Ovary (tissue), 7 donors: ENCODE measurements at regions not wholly inside any gene's neighbourhood (a gene's known extent, or its start where the extent isn't known, plus 50 kb on each side); places are given as distances from the start of the nearest gene placed in this dataset.

Experiments
- DNase-seq, 5 donors: peaks; one replicate each; pipeline ENCODE4 v3.0.0-alpha.2; 2019 to 2020
- H3K27ac ChIP-seq, 2 donors: fragments of 200-600 bp; one replicate each; pipeline versions ENCODE4 v1.5.1 to v1.8.0; 2019 to 2022
- H3K27me3 ChIP-seq: fragments of 200-600 bp; one replicate; pipeline ENCODE4 v1.8.0; 2022
- H3K36me3 ChIP-seq: fragments of 200-600 bp; sonication (generic); one replicate; pipeline ENCODE4 v1.5.1; 2019
- H3K4me1 ChIP-seq: one replicate; pipeline ENCODE4 v1.8.1; 2013; ENCODE audit warnings: mild to moderate bottlenecking, moderate library complexity; ENCODE audit not compliant: insufficient read depth
- H3K4me3 ChIP-seq: fragments of 200-600 bp; sonication (generic); one replicate; pipeline ENCODE4 v1.5.1; 2017
- H3K9me3 ChIP-seq, 2 donors: fragments of 200-600 bp in 1 of 2; sonication (generic) in 1 of 2; one replicate each; pipeline versions ENCODE4 v1.5.1 to v1.8.1; 2013 to 2019; ENCODE audit warnings: mild to moderate bottlenecking in 1 of 2, moderate library complexity in 1 of 2
- EP300 ChIP-seq: sonication (generic); formaldehyde crosslinking; IDR thresholded peaks from one replicate; pipeline ENCODE4 v1.6.1; 2017; ENCODE audit warnings: antibody characterized with exemption
- POLR2A ChIP-seq: fragments of 450-650 bp; IDR thresholded peaks from one replicate; pipeline ENCODE4 v1.6.1; 2017; ENCODE audit warnings: antibody characterized with exemption, mild to moderate bottlenecking, moderate library complexity
- WGBS, 3 donors: extraction: QIAGEN DNeasy Blood & Tissue Kit in 1 of 3; methylation state at CpG; one replicate each; pipeline versions ENCODE4 v1.1.5 to v1.1.7; 2013 to 2017; 5-methylcytosine and 5-hydroxymethylcytosine counted together
- intact Hi-C, 4 donors: fragments of 100-400 bp; cut with DNase I; formaldehyde crosslinking; loops; one replicate each; pipeline versions ENCODE4 v1.11.0 to v1.15.1; 2022 to 2023
- TF ChIP-seq, protein P1 (sequence below), 3 donors: fragments of 450-650 bp in 2 of 3; fragments of 200-600 bp in 1 of 3; IDR thresholded peaks; one replicate each; pipeline versions ENCODE4 v1.5.1 to v1.8.0; 2016 to 2022; ENCODE audit warnings: antibody characterized with exemption in 3 of 3, mild to moderate bottlenecking in 1 of 3
- donor health status: DM: no; HTN: no; CAD: no; lungs with moderate emphysema.
- donor health status: DM: no; HTN: no; CAD: no.
- donor health status: Bipolar disorder and iron deficiency.
- donor health status: DM: no; HTN: no; CAD: no.
- donor health status: DM: yes; HTN: yes; CAD: no.

DNA sequence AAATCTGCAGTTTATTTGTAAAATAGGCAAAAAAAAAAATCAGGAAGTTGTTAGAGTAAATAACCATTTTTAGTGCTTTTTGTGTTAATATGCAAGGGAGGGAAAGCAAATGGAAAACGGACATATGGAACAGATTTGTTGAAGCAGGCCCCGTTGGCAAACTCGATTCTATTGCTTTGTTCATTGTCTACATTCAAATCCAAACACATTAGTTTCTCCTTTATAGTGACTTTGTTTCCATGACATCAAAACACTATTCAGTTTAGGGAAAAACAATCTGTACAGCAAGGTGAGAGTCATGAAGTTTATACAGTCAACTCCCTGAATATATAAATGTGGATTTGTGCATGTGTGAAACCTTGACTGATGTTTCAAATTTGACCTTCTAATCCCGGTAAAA, 142.2 kb downstream of the FAM47A start:
- H3K9me3 ChIP-seq = no peaks in the 10 kb centered on the region
- H3K27ac ChIP-seq = no peak overlapping the region
- no peaks in the 10 kb centered on the region for H3K36me3 ChIP-seq
- no peak overlapping the region for H3K4me3 ChIP-seq
- TF ChIP-seq POLR2A (no peak), EP300 (no peak)
- TF ChIP-seq, protein P1, sequence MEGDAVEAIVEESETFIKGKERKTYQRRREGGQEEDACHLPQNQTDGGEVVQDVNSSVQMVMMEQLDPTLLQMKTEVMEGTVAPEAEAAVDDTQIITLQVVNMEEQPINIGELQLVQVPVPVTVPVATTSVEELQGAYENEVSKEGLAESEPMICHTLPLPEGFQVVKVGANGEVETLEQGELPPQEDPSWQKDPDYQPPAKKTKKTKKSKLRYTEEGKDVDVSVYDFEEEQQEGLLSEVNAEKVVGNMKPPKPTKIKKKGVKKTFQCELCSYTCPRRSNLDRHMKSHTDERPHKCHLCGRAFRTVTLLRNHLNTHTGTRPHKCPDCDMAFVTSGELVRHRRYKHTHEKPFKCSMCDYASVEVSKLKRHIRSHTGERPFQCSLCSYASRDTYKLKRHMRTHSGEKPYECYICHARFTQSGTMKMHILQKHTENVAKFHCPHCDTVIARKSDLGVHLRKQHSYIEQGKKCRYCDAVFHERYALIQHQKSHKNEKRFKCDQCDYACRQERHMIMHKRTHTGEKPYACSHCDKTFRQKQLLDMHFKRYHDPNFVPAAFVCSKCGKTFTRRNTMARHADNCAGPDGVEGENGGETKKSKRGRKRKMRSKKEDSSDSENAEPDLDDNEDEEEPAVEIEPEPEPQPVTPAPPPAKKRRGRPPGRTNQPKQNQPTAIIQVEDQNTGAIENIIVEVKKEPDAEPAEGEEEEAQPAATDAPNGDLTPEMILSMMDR (IDR thresholded peaks at IDR 0.05) = no peak
- 34 to 39% (median 38%) methylated on average over 4 of the region's 4 CpGs for WGBS, 3 donors
- H3K27me3 ChIP-seq = no peaks in the 10 kb centered on the region
- no peak for DNase-seq
- no peaks in the 10 kb centered on the region for H3K4me1 ChIP-seq
- intact Hi-C loops = no loop called here

DNA sequence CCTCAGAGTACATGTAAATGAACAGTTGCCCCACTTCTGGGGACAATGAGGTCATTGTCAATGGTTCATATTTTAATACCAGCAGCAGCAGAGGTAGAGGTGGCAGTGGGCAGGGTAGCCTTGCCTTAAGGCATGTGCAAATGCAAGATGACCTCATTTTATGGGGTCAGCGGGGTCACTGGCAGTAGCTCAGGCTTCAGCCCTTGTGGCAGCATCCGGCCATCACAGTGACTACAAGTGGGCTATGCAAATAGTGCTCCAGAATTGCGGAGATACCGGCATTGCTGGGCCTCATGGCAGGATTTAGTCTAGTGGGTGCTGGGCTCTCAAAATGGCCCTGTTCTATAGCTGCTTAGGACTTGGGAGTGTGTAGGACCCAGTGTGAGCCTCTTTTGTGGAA, 144.7 kb downstream of the FAM47A start:
- DNase-seq = no peak
- TF ChIP-seq POLR2A (no peak), EP300 (no peak)
- TF ChIP-seq, protein P1 (IDR thresholded peaks at IDR 0.05) = no peak
- Histone ChIP-seq H3K9me3 (no peaks in the 10 kb centered on the region), H3K4me3 (no peak overlapping the region), H3K27ac (no peak overlapping the region), H3K4me1 (no peaks in the 10 kb centered on the region), H3K27me3 (no peaks in the 10 kb centered on the region), H3K36me3 (no peaks in the 10 kb centered on the region)
- intact Hi-C loops = no loop called here
- WGBS, 3 donors = 78 to 83% (median 79%) methylated on average over 4 of the region's 4 CpGs

DNA sequence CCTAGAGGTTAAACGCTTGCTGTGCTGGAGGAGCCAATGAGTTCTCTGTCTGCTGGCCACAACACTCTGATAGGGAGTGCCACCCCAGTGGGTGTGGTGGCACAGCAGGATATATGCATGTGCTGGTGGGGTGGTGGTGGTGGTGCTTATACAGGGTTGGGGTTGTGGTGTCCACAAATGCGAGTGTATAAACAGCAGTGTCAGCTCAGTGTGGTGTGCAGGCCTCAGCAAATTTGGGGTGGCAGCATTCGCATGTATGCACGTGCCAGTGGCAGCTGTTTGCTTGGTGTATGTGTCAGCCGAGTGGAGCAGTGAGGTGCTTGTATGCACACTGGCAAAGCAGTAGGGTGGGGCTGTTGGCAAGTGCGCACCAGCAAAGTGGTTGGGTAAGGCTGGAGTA, 157.4 kb downstream of the FAM47A start:
- no peak for TF ChIP-seq POLR2A
- TF ChIP-seq, protein P1 (IDR thresholded peaks at IDR 0.05) = no peak
- TF ChIP-seq EP300 = no peak
- Histone ChIP-seq H3K9me3 (no peaks in the 10 kb centered on the region), H3K36me3 (no peaks in the 10 kb centered on the region), H3K27me3 (no peaks in the 10 kb centered on the region), H3K4me1 (no peaks in the 10 kb centered on the region), H3K4me3 (no peak overlapping the region), H3K27ac (no peak overlapping the region)
- DNase-seq = no peak
- intact Hi-C loops = no loop called here
- WGBS, 3 donors = 80 to 89% (median 81%) methylated on average over 6 of the region's 6 CpGs

DNA sequence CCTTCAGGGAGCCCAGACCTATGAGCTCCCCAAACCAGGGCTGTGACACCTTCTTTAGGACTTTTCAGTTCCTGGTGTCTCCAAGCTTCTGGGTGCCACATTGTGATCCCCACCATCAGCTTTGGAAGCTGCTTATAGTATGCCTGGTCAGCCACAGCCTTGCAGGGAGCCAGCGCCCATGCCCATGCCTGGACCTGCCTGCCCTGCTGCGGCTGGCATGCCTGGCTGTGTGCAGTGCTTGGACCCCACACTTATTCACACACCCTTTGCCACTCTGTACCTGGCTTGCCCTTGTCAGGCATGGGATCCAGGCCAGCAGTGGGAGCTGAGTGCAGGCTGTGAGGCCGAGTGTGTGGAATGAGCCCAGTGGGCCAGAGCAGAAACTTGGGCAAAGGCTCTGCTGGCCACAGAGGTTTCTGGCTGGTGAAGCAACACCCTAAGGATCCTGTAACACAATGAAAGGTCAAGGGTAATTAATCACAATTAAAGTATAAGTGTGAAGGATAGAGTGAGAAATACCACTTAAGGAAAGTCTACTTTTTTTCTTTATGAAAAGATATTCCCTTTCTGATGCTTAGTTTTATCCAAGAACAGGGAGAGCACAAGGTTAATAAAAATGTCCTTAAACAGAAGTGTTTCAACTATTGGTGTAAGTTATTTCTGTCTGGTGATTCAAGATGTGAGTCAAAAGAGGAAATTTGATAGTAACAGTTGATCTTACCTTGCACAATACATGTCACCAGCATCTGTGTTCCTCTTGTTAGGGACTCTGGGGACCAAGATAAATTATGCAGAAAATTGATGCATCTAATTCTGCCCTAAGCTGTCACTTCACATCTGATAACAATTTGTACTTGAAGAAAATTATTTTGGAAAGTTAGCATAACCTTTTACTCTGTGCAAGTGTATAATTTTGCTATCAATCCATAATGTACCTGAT, 161.8 kb downstream of the FAM47A start:
- Histone ChIP-seq H3K4me1 (no peaks in the 10 kb centered on the region), H3K36me3 (no peaks in the 10 kb centered on the region), H3K9me3 (no peaks in the 10 kb centered on the region), H3K4me3 (no peak overlapping the region), H3K27ac (no peak overlapping the region), H3K27me3 (no peaks in the 10 kb centered on the region)
- no peak for DNase-seq
- intact Hi-C loops = no loop called here
- WGBS, 3 donors = 73 to 85% (median 76%) methylated on average over 3 of the region's 3 CpGs
- TF ChIP-seq POLR2A (no peak), EP300 (no peak)
- TF ChIP-seq, protein P1 (IDR thresholded peaks at IDR 0.05) = no peak
